Mucosa of descending colon (tissue), 3 donors: ENCODE measurements at regions not wholly inside any gene's neighbourhood (a gene's known extent, or its start where the extent isn't known, plus 50 kb on each side); places are given as distances from the start of the nearest gene placed in this dataset.
A peak's percentile ranks its signal among the peaks of the same experiment; 100 is the strongest.

Source experiments
- ATAC-seq: fragments of 200-7000 bp; cut with Tn5 transposase; one replicate; pipeline ENCODE4 v1.9.1; 2020; ENCODE audit warnings: mild to moderate bottlenecking, moderate library complexity
- DNase-seq, 3 donors: peaks; one replicate each; pipeline ENCODE4 v3.0.0-alpha.2; 2020
- H3K36me3 ChIP-seq: fragments of 200-600 bp; one replicate; pipeline ENCODE4 v1.8.0; 2021; ENCODE audit warnings: low read depth, mild to moderate bottlenecking
- H3K4me1 ChIP-seq: fragments of 200-600 bp; one replicate; pipeline ENCODE4 v1.8.0; 2021; ENCODE audit warnings: low read depth, mild to moderate bottlenecking
- H3K4me3 ChIP-seq: fragments of 200-600 bp; one replicate; pipeline ENCODE4 v1.8.0; 2021; ENCODE audit warnings: mild to moderate bottlenecking
- H3K9me3 ChIP-seq: fragments of 200-600 bp; one replicate; pipeline ENCODE4 v1.8.0; 2021; ENCODE audit warnings: mild to moderate bottlenecking
- CTCF ChIP-seq: fragments of 200-600 bp; IDR thresholded peaks from one replicate; pipeline ENCODE4 v1.8.0; 2022; ENCODE audit warnings: antibody characterized with exemption, mild to moderate bottlenecking
- intact Hi-C, 2 donors: fragments of 100-400 bp; cut with DNase I in 1 of 2; cut with micrococcal nuclease in 1 of 2; formaldehyde crosslinking; loops; one replicate each; pipeline versions ENCODE4 v1.11.0 to v1.11.1; 2022; cut with DNase I, micrococcal nuclease
- donor health status: DM: no; HTN: no; CAD: no; lungs with moderate emphysema.
- donor health status: DM: no; HTN: no; CAD: no.
- donor health status: DM: no; HTN: yes; CAD: no.

- H3K36me3 ChIP-seq = no peaks in the 10 kb centered on the region
- H3K4me3 ChIP-seq = no peak overlapping the region
- no peaks in the 10 kb centered on the region for H3K4me1 ChIP-seq
- ATAC-seq (no peak), DNase-seq (no peak)
- intact Hi-C loops = no loop called here
- no peaks in the 10 kb centered on the region for H3K9me3 ChIP-seq
- TF ChIP-seq CTCF = no peak
Measured at GRCh38 chr10:3631701-3632330, 153.2 kb downstream of the KLF6 start.

GRCh38 chr10:3631291-3631690 lies 153.7 kb downstream of the KLF6 start:
- no peaks in the 10 kb centered on the region for H3K9me3 ChIP-seq
- no peaks in the 10 kb centered on the region for H3K36me3 ChIP-seq
- H3K4me3 ChIP-seq = no peak overlapping the region
- intact Hi-C loops = no loop called here
- no peak for ATAC-seq
- DNase-seq = no peak
- no peaks in the 10 kb centered on the region for H3K4me1 ChIP-seq
- no peak for TF ChIP-seq CTCF

GRCh38 chr10:3625959-3626751 lies 158.9 kb downstream of the KLF6 start:
- Histone ChIP-seq H3K36me3 (no peaks in the 10 kb centered on the region), H3K9me3 (no peaks in the 10 kb centered on the region), H3K4me3 (no peak overlapping the region), H3K4me1 (no peaks in the 10 kb centered on the region)
- peak in 1 of 3 donors; percentile 5 for DNase-seq
- intact Hi-C loops = no loop called here
- ATAC-seq = no peak
- TF ChIP-seq CTCF = no peak

GRCh38 chr10:3624367-3624766 lies 160.6 kb downstream of the KLF6 start:
- Histone ChIP-seq H3K4me3 (no peak overlapping the region), H3K9me3 (no peaks in the 10 kb centered on the region), H3K4me1 (no peaks in the 10 kb centered on the region), H3K36me3 (no peaks in the 10 kb centered on the region)
- TF ChIP-seq CTCF = no peak
- DNase-seq (no peak), ATAC-seq (no peak)
- intact Hi-C loops = no loop called here

- ATAC-seq = peak; percentile 21
- H3K4me1 ChIP-seq = no peaks in the 10 kb centered on the region
- no peaks in the 10 kb centered on the region for H3K36me3 ChIP-seq
- H3K4me3 ChIP-seq = no peak overlapping the region
- DNase-seq = no peak
- no peak for TF ChIP-seq CTCF
- intact Hi-C loops = no loop called here
- no peaks in the 10 kb centered on the region for H3K9me3 ChIP-seq
Measured at GRCh38 chr10:3623746-3624145, 161.3 kb downstream of the KLF6 start.
